GM23248 (cell line): ENCODE measurements at regions not wholly inside any gene's neighbourhood (a gene's known extent, or its start where the extent isn't known, plus 50 kb on each side); places are given as distances from the start of the nearest gene placed in this dataset.

Source experiments
- DNase-seq: peaks from one replicate; pipeline ENCODE4 v3.0.0-alpha.2; 2015
- H2AFZ ChIP-seq: fragments of 200-600 bp; sonication (generic); 2 replicates; pipeline ENCODE4 v1.6.1; 2016; ENCODE audit warnings: antibody characterized with exemption
- H3F3A ChIP-seq: fragments of 200-600 bp; sonication (generic); 2 replicates; pipeline ENCODE4 v1.6.1; 2016; ENCODE audit warnings: mild to moderate bottlenecking, antibody characterized with exemption, mixed run types; ENCODE audit not compliant: insufficient read depth
- H3K27ac ChIP-seq: fragments of 200-600 bp; sonication (generic); 2 replicates; pipeline ENCODE4 v1.5.1; 2016; ENCODE audit warnings: mild to moderate bottlenecking
- H3K27me3 ChIP-seq: fragments of 200-600 bp; sonication (generic); replicated peaks from 2 replicates; pipeline ENCODE4 v1.6.1; 2016; ENCODE audit warnings: mild to moderate bottlenecking; ENCODE audit not compliant: insufficient read depth
- H3K36me3 ChIP-seq: fragments of 200-600 bp; sonication (generic); 2 replicates; pipeline ENCODE4 v1.6.1; 2016; ENCODE audit warnings: low read depth, mild to moderate bottlenecking
- H3K4me1 ChIP-seq: fragments of 200-600 bp; sonication (generic); 2 replicates; pipeline ENCODE4 v1.6.1; 2016; ENCODE audit warnings: mild to moderate bottlenecking; ENCODE audit not compliant: insufficient read depth
- H3K4me2 ChIP-seq: fragments of 200-600 bp; sonication (generic); one replicate; pipeline ENCODE4 v1.6.1; 2016; ENCODE audit warnings: mild to moderate bottlenecking; ENCODE audit not compliant: unreplicated experiment
- H3K4me3 ChIP-seq: fragments of 200-600 bp; sonication (generic); 2 replicates; pipeline ENCODE4 v1.5.1; 2016; ENCODE audit warnings: mild to moderate bottlenecking
- H3K79me2 ChIP-seq: fragments of 200-600 bp; sonication (generic); 2 replicates; pipeline ENCODE4 v1.6.1; 2016; ENCODE audit warnings: mild to moderate bottlenecking; ENCODE audit not compliant: insufficient read depth
- H3K9ac ChIP-seq: fragments of 200-600 bp; sonication (generic); 2 replicates; pipeline ENCODE4 v1.6.1; 2016; ENCODE audit warnings: mild to moderate bottlenecking
- H3K9me2 ChIP-seq: fragments of 200-600 bp; sonication (generic); 2 replicates; pipeline ENCODE4 v1.6.1; 2016; ENCODE audit warnings: mixed run types, mild to moderate bottlenecking, moderate library complexity; ENCODE audit not compliant: insufficient read depth
- H3K9me3 ChIP-seq: fragments of 200-600 bp; sonication (generic); one replicate; pipeline ENCODE4 v1.6.1; 2017; ENCODE audit warnings: low read depth
- H4K20me1 ChIP-seq: fragments of 200-600 bp; sonication (generic); 2 replicates; pipeline ENCODE4 v1.6.0; 2016; ENCODE audit not compliant: insufficient read depth
- EZH2 ChIP-seq: fragments of 200-600 bp; sonication (generic); IDR thresholded peaks from 2 replicates; pipeline ENCODE4 v1.6.1; 2018; ENCODE audit warnings: antibody characterized with exemption, mild to moderate bottlenecking; ENCODE audit not compliant: insufficient read depth, poor library complexity, severe bottlenecking
- EZH2phosphoT487 ChIP-seq: fragments of 200-600 bp; sonication (generic); IDR thresholded peaks from 2 replicates; pipeline ENCODE4 v1.6.1; 2018; ENCODE audit warnings: antibody characterized with exemption, moderate library complexity, mild to moderate bottlenecking, low read depth; ENCODE audit not compliant: insufficient read depth
- WGBS, 2 experiments: methylation state at CpG; one replicate each; pipeline ENCODE4 v1.1.6; 2015 to 2017; ENCODE audit warnings: low lambda C conversion rate in 2 of 2, low coverage in 1 of 2; ENCODE audit errors: missing lambda C conversion rate in 2 of 2; 5-methylcytosine and 5-hydroxymethylcytosine counted together
- in situ Hi-C: fragments of 300-500 bp; cut with MboI; formaldehyde crosslinking; loops from 2 replicates; pipeline ENCODE4 v1.15.0; 2020

- Histone ChIP-seq H3K79me2 (no peaks in the 10 kb centered on the region), H3K4me1 (no peaks in the 10 kb centered on the region), H2AFZ (no peak overlapping the region), H3K9ac (no peak overlapping the region), H3K4me2 (no peak overlapping the region), H3F3A (no peaks in the 10 kb centered on the region), H4K20me1 (no peaks in the 10 kb centered on the region), H3K36me3 (no peaks in the 10 kb centered on the region), H3K9me2 (no peaks in the 10 kb centered on the region), H3K4me3 (no peak overlapping the region), H3K9me3 (no peaks in the 10 kb centered on the region), H3K27ac (no peak overlapping the region), H3K27me3 (no peaks in the 10 kb centered on the region; the same call in 1 of the 2 replicates)
- TF ChIP-seq EZH2phosphoT487 (no peak), EZH2 (no peak)
- in situ Hi-C loops = no loop called here
- no peak for DNase-seq
- WGBS, 2 experiments = 18 to 19% methylated on average over 2 of the region's 2 CpGs
Measured at GRCh38 chr19:28457620-28458019, 755.3 kb downstream of the UQCRFS1 start.

- no peak for DNase-seq
- H3K4me3 ChIP-seq = no peak overlapping the region
- no peaks in the 10 kb centered on the region for H3K36me3 ChIP-seq
- WGBS, 2 experiments = 30 to 31% methylated on average over 5 of the region's 5 CpGs
- H3K9me2 ChIP-seq = no peaks in the 10 kb centered on the region
- H3K9ac ChIP-seq = no peak overlapping the region
- no peak overlapping the region for H3K27ac ChIP-seq
- no peaks in the 10 kb centered on the region for H3F3A ChIP-seq
- no peaks in the 10 kb centered on the region for H4K20me1 ChIP-seq
- no peak overlapping the region for H3K4me2 ChIP-seq
- H3K9me3 ChIP-seq = no peaks in the 10 kb centered on the region
- in situ Hi-C loops = no loop called here
- TF ChIP-seq EZH2 (no peak), EZH2phosphoT487 (no peak)
- H3K79me2 ChIP-seq = no peaks in the 10 kb centered on the region
- no peaks in the 10 kb centered on the region for H3K4me1 ChIP-seq
- H3K27me3 ChIP-seq = no peaks in the 10 kb centered on the region; the same call in 1 of the 2 replicates
- no peak overlapping the region for H2AFZ ChIP-seq
Measured at GRCh38 chr19:28456708-28457320, 756.1 kb downstream of the UQCRFS1 start.

- Histone ChIP-seq H3K4me2 (no peak overlapping the region), H3F3A (no peaks in the 10 kb centered on the region), H3K9me3 (no peaks in the 10 kb centered on the region), H3K36me3 (no peaks in the 10 kb centered on the region), H3K4me3 (no peak overlapping the region), H3K4me1 (no peaks in the 10 kb centered on the region), H3K27me3 (no peaks in the 10 kb centered on the region; the same call in 1 of the 2 replicates), H3K9me2 (no peaks in the 10 kb centered on the region), H2AFZ (no peak overlapping the region), H3K79me2 (no peaks in the 10 kb centered on the region), H3K27ac (no peak overlapping the region), H4K20me1 (no peaks in the 10 kb centered on the region), H3K9ac (no peak overlapping the region)
- TF ChIP-seq EZH2phosphoT487 = no peak
- no peak for TF ChIP-seq EZH2
- no peak for DNase-seq
- in situ Hi-C loops = no loop called here
- WGBS, 2 experiments = 13 to 23% methylated on average over 4 of the region's 4 CpGs
Measured at GRCh38 chr19:28456252-28456651, 756.7 kb downstream of the UQCRFS1 start.

GRCh38 chr19:28454083-28454482 lies 758.9 kb downstream of the UQCRFS1 start:
- no peaks in the 10 kb centered on the region for H3K9me3 ChIP-seq
- 11 to 15% methylated on average over 3 of the region's 3 CpGs for WGBS, 2 experiments
- no peaks in the 10 kb centered on the region for H3K79me2 ChIP-seq
- no peaks in the 10 kb centered on the region for H3K4me1 ChIP-seq
- H3K4me2 ChIP-seq = no peak overlapping the region
- in situ Hi-C loops = no loop called here
- no peak overlapping the region for H2AFZ ChIP-seq
- H4K20me1 ChIP-seq = no peaks in the 10 kb centered on the region
- H3K27ac ChIP-seq = no peak overlapping the region
- H3K4me3 ChIP-seq = no peak overlapping the region
- no peak overlapping the region for H3K9ac ChIP-seq
- DNase-seq = peak; percentile 38
- no peaks in the 10 kb centered on the region; the same call in 1 of the 2 replicates for H3K27me3 ChIP-seq
- no peaks in the 10 kb centered on the region for H3F3A ChIP-seq
- TF ChIP-seq EZH2phosphoT487 (no peak), EZH2 (no peak)
- no peaks in the 10 kb centered on the region for H3K36me3 ChIP-seq
- no peaks in the 10 kb centered on the region for H3K9me2 ChIP-seq

- H3K27ac ChIP-seq = no peak overlapping the region
- no peaks in the 10 kb centered on the region for H3K36me3 ChIP-seq
- H3K4me1 ChIP-seq = no peaks in the 10 kb centered on the region
- H3K4me2 ChIP-seq = no peak overlapping the region
- DNase-seq = no peak
- H3K9me2 ChIP-seq = no peaks in the 10 kb centered on the region
- no peak overlapping the region for H3K9ac ChIP-seq
- no peaks in the 10 kb centered on the region for H3F3A ChIP-seq
- no peaks in the 10 kb centered on the region for H3K9me3 ChIP-seq
- no peak overlapping the region for H3K4me3 ChIP-seq
- H3K79me2 ChIP-seq = no peaks in the 10 kb centered on the region
- 62 to 65% methylated on average over 9 of the region's 9 CpGs for WGBS, 2 experiments
- TF ChIP-seq EZH2phosphoT487 (no peak), EZH2 (no peak)
- no peaks in the 10 kb centered on the region for H4K20me1 ChIP-seq
- in situ Hi-C loops = no loop called here
- H3K27me3 ChIP-seq = no peaks in the 10 kb centered on the region; the same call in 1 of the 2 replicates
- H2AFZ ChIP-seq = no peak overlapping the region
Measured at GRCh38 chr19:28453420-28453819, 759.5 kb downstream of the UQCRFS1 start.
